ENCODE measurements at regions not wholly inside any gene's neighbourhood (a gene's known extent, or its start where the extent isn't known, plus 50 kb on each side); places are given as distances from the start of the nearest gene placed in this dataset.

DNA sequence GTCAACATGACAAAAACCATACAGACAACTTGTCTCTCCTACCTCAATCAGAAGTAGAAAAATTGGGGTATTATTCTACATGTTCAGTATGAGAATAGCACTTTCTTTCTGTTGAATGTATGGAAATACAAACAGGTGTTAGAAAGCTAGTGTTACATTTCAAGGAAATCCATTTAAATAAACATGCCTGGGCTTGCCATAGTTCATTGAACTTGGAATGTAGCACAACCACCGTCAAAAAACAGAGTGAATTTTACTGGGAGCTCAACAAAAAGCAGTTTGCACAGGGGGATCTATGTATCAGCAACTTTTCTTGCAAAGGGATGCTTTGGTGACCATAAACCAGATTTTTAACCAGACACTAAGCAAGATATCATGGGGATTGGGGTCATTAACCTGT is 307.9 kb upstream of the SMARCA2 start:
- Histone ChIP-seq H3K4me1 (ENCODE audit: control insufficient read depth in 4 of 4, insufficient read depth in 4 of 4, low read length in 3 of 4) (no peaks in the 10 kb centered on the region), H3K27me3 (ENCODE audit: control insufficient read depth in 4 of 4, insufficient read depth in 4 of 4, low read length in 3 of 4) (no peaks in the 10 kb centered on the region), H3K9ac (ENCODE audit: low read depth in 1 of 2, low read length in 2 of 2) (no peak overlapping the region), H3K36me3 (ENCODE audit: control insufficient read depth in 4 of 4, insufficient read depth in 3 of 4, low read depth in 1 of 4, low read length in 3 of 4) (no peaks in the 10 kb centered on the region), H3K9me3 (ENCODE audit: control insufficient read depth in 4 of 4, low read length in 3 of 4) (no peaks in the 10 kb centered on the region), H3K4me3 (ENCODE audit: low read depth in 1 of 3, low read length in 3 of 3) (no peak overlapping the region), H3K27ac (ENCODE audit: low read depth in 1 of 2, low read length in 2 of 2) (no peak overlapping the region)
- TF ChIP-seq HNF4G (IDR thresholded peaks at IDR 0.05) (no peak), TAF1 (conservative IDR thresholded peaks at IDR 0.05) (no peak), RAD21 (IDR thresholded peaks at IDR 0.05) (no peak), HNF4A (conservative IDR thresholded peaks at IDR 0.05) (no peak), YY1 (IDR thresholded peaks at IDR 0.05) (no peak), JUND (IDR thresholded peaks at IDR 0.05) (no peak), EGR1 (IDR thresholded peaks at IDR 0.05; ENCODE audit: low read depth in 2 of 2) (no peak), GABPA (IDR thresholded peaks at IDR 0.05 in 1 of 2, conservative IDR thresholded peaks at IDR 0.05 in 1 of 2) (no peak)
- TF ChIP-seq, protein P1, sequence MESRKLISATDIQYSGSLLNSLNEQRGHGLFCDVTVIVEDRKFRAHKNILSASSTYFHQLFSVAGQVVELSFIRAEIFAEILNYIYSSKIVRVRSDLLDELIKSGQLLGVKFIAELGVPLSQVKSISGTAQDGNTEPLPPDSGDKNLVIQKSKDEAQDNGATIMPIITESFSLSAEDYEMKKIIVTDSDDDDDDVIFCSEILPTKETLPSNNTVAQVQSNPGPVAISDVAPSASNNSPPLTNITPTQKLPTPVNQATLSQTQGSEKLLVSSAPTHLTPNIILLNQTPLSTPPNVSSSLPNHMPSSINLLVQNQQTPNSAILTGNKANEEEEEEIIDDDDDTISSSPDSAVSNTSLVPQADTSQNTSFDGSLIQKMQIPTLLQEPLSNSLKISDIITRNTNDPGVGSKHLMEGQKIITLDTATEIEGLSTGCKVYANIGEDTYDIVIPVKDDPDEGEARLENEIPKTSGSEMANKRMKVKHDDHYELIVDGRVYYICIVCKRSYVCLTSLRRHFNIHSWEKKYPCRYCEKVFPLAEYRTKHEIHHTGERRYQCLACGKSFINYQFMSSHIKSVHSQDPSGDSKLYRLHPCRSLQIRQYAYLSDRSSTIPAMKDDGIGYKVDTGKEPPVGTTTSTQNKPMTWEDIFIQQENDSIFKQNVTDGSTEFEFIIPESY (IDR thresholded peaks at IDR 0.05) = no peak
- TF ChIP-seq, protein P2, sequence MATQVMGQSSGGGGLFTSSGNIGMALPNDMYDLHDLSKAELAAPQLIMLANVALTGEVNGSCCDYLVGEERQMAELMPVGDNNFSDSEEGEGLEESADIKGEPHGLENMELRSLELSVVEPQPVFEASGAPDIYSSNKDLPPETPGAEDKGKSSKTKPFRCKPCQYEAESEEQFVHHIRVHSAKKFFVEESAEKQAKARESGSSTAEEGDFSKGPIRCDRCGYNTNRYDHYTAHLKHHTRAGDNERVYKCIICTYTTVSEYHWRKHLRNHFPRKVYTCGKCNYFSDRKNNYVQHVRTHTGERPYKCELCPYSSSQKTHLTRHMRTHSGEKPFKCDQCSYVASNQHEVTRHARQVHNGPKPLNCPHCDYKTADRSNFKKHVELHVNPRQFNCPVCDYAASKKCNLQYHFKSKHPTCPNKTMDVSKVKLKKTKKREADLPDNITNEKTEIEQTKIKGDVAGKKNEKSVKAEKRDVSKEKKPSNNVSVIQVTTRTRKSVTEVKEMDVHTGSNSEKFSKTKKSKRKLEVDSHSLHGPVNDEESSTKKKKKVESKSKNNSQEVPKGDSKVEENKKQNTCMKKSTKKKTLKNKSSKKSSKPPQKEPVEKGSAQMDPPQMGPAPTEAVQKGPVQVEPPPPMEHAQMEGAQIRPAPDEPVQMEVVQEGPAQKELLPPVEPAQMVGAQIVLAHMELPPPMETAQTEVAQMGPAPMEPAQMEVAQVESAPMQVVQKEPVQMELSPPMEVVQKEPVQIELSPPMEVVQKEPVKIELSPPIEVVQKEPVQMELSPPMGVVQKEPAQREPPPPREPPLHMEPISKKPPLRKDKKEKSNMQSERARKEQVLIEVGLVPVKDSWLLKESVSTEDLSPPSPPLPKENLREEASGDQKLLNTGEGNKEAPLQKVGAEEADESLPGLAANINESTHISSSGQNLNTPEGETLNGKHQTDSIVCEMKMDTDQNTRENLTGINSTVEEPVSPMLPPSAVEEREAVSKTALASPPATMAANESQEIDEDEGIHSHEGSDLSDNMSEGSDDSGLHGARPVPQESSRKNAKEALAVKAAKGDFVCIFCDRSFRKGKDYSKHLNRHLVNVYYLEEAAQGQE (IDR thresholded peaks at IDR 0.05) = no peak
- TF ChIP-seq, protein P3, sequence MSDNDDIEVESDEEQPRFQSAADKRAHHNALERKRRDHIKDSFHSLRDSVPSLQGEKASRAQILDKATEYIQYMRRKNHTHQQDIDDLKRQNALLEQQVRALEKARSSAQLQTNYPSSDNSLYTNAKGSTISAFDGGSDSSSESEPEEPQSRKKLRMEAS (IDR thresholded peaks at IDR 0.05) = no peak
- TF ChIP-seq, protein P4, sequence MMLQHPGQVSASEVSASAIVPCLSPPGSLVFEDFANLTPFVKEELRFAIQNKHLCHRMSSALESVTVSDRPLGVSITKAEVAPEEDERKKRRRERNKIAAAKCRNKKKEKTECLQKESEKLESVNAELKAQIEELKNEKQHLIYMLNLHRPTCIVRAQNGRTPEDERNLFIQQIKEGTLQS (IDR thresholded peaks at IDR 0.05) = no peak
- no peak for DNase-seq (ENCODE audit: low spot score)
- WGBS = 27% methylated on average over 1 of the region's 1 CpG

DNA sequence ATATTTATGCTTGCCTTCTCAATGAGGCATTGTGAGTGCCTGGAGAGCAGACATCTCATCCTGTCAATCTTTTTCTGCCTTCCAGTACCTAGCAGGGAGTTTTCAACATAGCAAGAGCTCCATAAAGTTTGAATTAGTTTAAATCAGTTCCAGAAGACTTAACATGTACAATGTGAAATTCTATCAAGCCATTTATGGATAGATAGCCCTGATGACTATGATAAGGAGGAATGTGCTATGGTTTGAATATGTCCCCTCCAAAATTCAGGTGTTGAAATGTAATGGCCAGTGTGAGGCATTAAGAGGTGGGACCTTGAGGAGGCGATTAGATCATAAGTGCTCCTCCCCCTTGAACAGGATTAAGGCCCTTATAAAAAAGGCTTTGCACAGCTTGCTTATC is 306.9 kb upstream of the SMARCA2 start:
- no peaks in the 10 kb centered on the region for H3K9me3 ChIP-seq (ENCODE audit: control insufficient read depth in 4 of 4, low read length in 3 of 4)
- H3K4me3 ChIP-seq (ENCODE audit: low read depth in 1 of 3, low read length in 3 of 3) = no peak overlapping the region
- TF ChIP-seq RXRA (IDR thresholded peaks at IDR 0.05) (no peak), HNF4A (conservative IDR thresholded peaks at IDR 0.05) (no peak), FOXA2 (IDR thresholded peaks at IDR 0.05) (no peak), GABPA (IDR thresholded peaks at IDR 0.05 in 1 of 2, conservative IDR thresholded peaks at IDR 0.05 in 1 of 2) (no peak), EGR1 (IDR thresholded peaks at IDR 0.05; ENCODE audit: low read depth in 2 of 2) (no peak), YY1 (IDR thresholded peaks at IDR 0.05) (no peak), SP1 (IDR thresholded peaks at IDR 0.05) (no peak), JUND (IDR thresholded peaks at IDR 0.05) (no peak)
- TF ChIP-seq, protein P5, sequence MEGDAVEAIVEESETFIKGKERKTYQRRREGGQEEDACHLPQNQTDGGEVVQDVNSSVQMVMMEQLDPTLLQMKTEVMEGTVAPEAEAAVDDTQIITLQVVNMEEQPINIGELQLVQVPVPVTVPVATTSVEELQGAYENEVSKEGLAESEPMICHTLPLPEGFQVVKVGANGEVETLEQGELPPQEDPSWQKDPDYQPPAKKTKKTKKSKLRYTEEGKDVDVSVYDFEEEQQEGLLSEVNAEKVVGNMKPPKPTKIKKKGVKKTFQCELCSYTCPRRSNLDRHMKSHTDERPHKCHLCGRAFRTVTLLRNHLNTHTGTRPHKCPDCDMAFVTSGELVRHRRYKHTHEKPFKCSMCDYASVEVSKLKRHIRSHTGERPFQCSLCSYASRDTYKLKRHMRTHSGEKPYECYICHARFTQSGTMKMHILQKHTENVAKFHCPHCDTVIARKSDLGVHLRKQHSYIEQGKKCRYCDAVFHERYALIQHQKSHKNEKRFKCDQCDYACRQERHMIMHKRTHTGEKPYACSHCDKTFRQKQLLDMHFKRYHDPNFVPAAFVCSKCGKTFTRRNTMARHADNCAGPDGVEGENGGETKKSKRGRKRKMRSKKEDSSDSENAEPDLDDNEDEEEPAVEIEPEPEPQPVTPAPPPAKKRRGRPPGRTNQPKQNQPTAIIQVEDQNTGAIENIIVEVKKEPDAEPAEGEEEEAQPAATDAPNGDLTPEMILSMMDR (IDR thresholded peaks at IDR 0.05; ENCODE audit: low read depth, low read length, missing input control) = no peak
- TF ChIP-seq, protein P3 (IDR thresholded peaks at IDR 0.05) = no peak
- TF ChIP-seq, protein P1 (IDR thresholded peaks at IDR 0.05) = no peak
- no peak for DNase-seq (ENCODE audit: low spot score)
- 93% methylated on average over 1 of the region's 1 CpG for WGBS
- H3K27me3 ChIP-seq (ENCODE audit: control insufficient read depth in 4 of 4, insufficient read depth in 4 of 4, low read length in 3 of 4) = no peaks in the 10 kb centered on the region
- H3K27ac ChIP-seq (ENCODE audit: low read depth in 1 of 2, low read length in 2 of 2) = no peak overlapping the region
- no peak overlapping the region for H3K9ac ChIP-seq (ENCODE audit: low read depth in 1 of 2, low read length in 2 of 2)
- H3K36me3 ChIP-seq (ENCODE audit: control insufficient read depth in 4 of 4, insufficient read depth in 3 of 4, low read depth in 1 of 4, low read length in 3 of 4) = no peaks in the 10 kb centered on the region
- no peaks in the 10 kb centered on the region for H3K4me1 ChIP-seq (ENCODE audit: control insufficient read depth in 4 of 4, insufficient read depth in 4 of 4, low read length in 3 of 4)

Measured in liver (tissue), 8 donors.